WTC11 (cell line): ENCODE measurements at regions not wholly inside any gene's neighbourhood (a gene's known extent, or its start where the extent isn't known, plus 50 kb on each side); places are given as distances from the start of the nearest gene placed in this dataset.

Source experiments
- ATAC-seq: fragments of 200-7000 bp; cut with Tn5 transposase; 2 replicates; pipeline ENCODE4 v1.10.0; 2021; ENCODE audit warnings: mild to moderate bottlenecking, moderate library complexity
- CTCF ChIA-PET: fragments of 300-600 bp; sonication (Branson Sonifier 250); formaldehyde crosslinking; loops from one replicate; lab custom pipeline; 2021; ENCODE audit warnings: antibody characterized with exemption; lab: Charles Lee
- POLR2A ChIA-PET: fragments of 350-600 bp; sonication (Branson Sonifier 250); formaldehyde crosslinking; loops from one replicate; lab custom pipeline; 2021; ENCODE audit warnings: antibody characterized with exemption; lab: Charles Lee
- DNase-seq: peaks from one replicate; pipeline ENCODE4 v3.0.0; 2021; ENCODE audit warnings: low spot score
- H3K27ac Mint-ChIP-seq: 2 replicates; pipeline ENCODE4 v1.8.0; 2021; ENCODE audit warnings: mixed read lengths
- H3K27me3 Mint-ChIP-seq: 2 replicates; pipeline ENCODE4 v1.8.0; 2021; ENCODE audit warnings: low read depth, mild to moderate bottlenecking, moderate library complexity, mixed read lengths
- H3K36me3 Mint-ChIP-seq: 2 replicates; pipeline ENCODE4 v1.8.0; 2021; ENCODE audit warnings: mixed read lengths
- H3K4me1 Mint-ChIP-seq: 2 replicates; pipeline ENCODE4 v1.8.0; 2022; ENCODE audit warnings: mixed read lengths
- H3K4me3 Mint-ChIP-seq: 2 replicates; pipeline ENCODE4 v1.8.0; 2021; ENCODE audit warnings: mild to moderate bottlenecking, moderate library complexity, mixed read lengths
- H3K9me3 Mint-ChIP-seq: 2 replicates; pipeline ENCODE4 v1.8.0; 2021; ENCODE audit warnings: mixed read lengths
- ATF2 ChIP-seq: sonication (generic); formaldehyde crosslinking; IDR thresholded peaks from 2 replicates; pipeline ENCODE4 v1.8.1; 2022; ENCODE audit warnings: low read depth, missing genetic modification reagents, borderline replicate concordance
- CREB1 ChIP-seq: sonication (generic); formaldehyde crosslinking; IDR thresholded peaks from 2 replicates; pipeline ENCODE4 v1.8.0; 2023; ENCODE audit warnings: mild to moderate bottlenecking, missing genetic modification reagents
- CTCF ChIP-seq: fragments of 200-600 bp; IDR thresholded peaks from 2 replicates; pipeline ENCODE4 v1.8.0; 2022; ENCODE audit warnings: antibody characterized with exemption
- E2F1 ChIP-seq: sonication (generic); formaldehyde crosslinking; IDR thresholded peaks from 2 replicates; pipeline ENCODE4 v1.8.0; 2022; ENCODE audit warnings: mild to moderate bottlenecking, missing genetic modification reagents
- FOXP1 ChIP-seq: sonication (generic); formaldehyde crosslinking; IDR thresholded peaks from 2 replicates; pipeline ENCODE4 v1.8.0; 2022; ENCODE audit warnings: missing genetic modification reagents, mild to moderate bottlenecking, moderate library complexity, borderline replicate concordance
- GABPB1 ChIP-seq: sonication (generic); formaldehyde crosslinking; IDR thresholded peaks from 2 replicates; pipeline ENCODE4 v1.8.1; 2023; ENCODE audit warnings: mild to moderate bottlenecking, missing genetic modification reagents
- HMGA2 ChIP-seq: fragments of 250-450 bp; sonication (Bioruptor Pico); IDR thresholded peaks from 2 replicates; pipeline ENCODE4 v1.4.0; 2021; ENCODE audit warnings: mild to moderate bottlenecking, moderate library complexity
- IRF2 ChIP-seq: sonication (generic); formaldehyde crosslinking; IDR thresholded peaks from 2 replicates; pipeline ENCODE4 v1.8.0; 2022; ENCODE audit warnings: low read depth, missing genetic modification reagents, borderline replicate concordance
- JAZF1 ChIP-seq: fragments of 250-450 bp; sonication (Bioruptor Pico); IDR thresholded peaks from 2 replicates; pipeline ENCODE4 v1.9.0; 2021; ENCODE audit warnings: moderate library complexity, mild to moderate bottlenecking, inconsistent platforms
- MXD4 ChIP-seq: fragments of 250-450 bp; sonication (Bioruptor Pico); IDR thresholded peaks from 2 replicates; pipeline ENCODE4 v1.8.0; 2021; ENCODE audit warnings: mild to moderate bottlenecking, moderate library complexity, borderline replicate concordance
- NR2C2 ChIP-seq: sonication (generic); formaldehyde crosslinking; IDR thresholded peaks from 2 replicates; pipeline ENCODE4 v1.8.0; 2022; ENCODE audit warnings: mild to moderate bottlenecking, missing genetic modification reagents
- RELA ChIP-seq: sonication (generic); formaldehyde crosslinking; IDR thresholded peaks from 2 replicates; pipeline ENCODE4 v1.8.1; 2022; ENCODE audit warnings: missing genetic modification reagents, mild to moderate bottlenecking, borderline replicate concordance
- SMAD3 ChIP-seq: sonication (generic); formaldehyde crosslinking; IDR thresholded peaks from 2 replicates; pipeline ENCODE4 v1.8.0; 2022; ENCODE audit warnings: missing genetic modification reagents, mild to moderate bottlenecking, borderline replicate concordance
- SP1 ChIP-seq: sonication (generic); formaldehyde crosslinking; conservative IDR thresholded peaks from 2 replicates; pipeline ENCODE4 v1.8.1; 2022; ENCODE audit warnings: missing genetic modification reagents
- STAT6 ChIP-seq: sonication (generic); formaldehyde crosslinking; conservative IDR thresholded peaks from 2 replicates; pipeline ENCODE4 v1.8.1; 2023; ENCODE audit warnings: mild to moderate bottlenecking, low read depth, missing genetic modification reagents, moderate library complexity
- ZBTB43 ChIP-seq: sonication (generic); formaldehyde crosslinking; IDR thresholded peaks from 2 replicates; pipeline ENCODE4 v1.8.1; 2023; ENCODE audit warnings: mild to moderate bottlenecking, missing genetic modification reagents
- ZNF121 ChIP-seq: sonication (generic); formaldehyde crosslinking; IDR thresholded peaks from 2 replicates; pipeline ENCODE4 v1.8.0; 2023; ENCODE audit warnings: missing genetic modification reagents
- ZNF317 ChIP-seq: sonication (generic); formaldehyde crosslinking; IDR thresholded peaks from 2 replicates; pipeline ENCODE4 v1.8.1; 2023; ENCODE audit warnings: low read depth, mild to moderate bottlenecking, moderate library complexity, missing genetic modification reagents, borderline replicate concordance
- ZNF416 ChIP-seq: fragments of 250-450 bp; sonication (Bioruptor Pico); IDR thresholded peaks from 2 replicates; pipeline ENCODE4 v1.9.0; 2021; ENCODE audit warnings: mild to moderate bottlenecking, inconsistent platforms
- ZSCAN18 ChIP-seq: fragments of 250-450 bp; sonication (Bioruptor Pico); IDR thresholded peaks from 2 replicates; pipeline ENCODE4 v2.1.2; 2022; ENCODE audit warnings: mild to moderate bottlenecking, moderate library complexity

- peaks cover 6% of the 10 kb centered on the region; the same call in 1 of the 2 replicates for H3K9me3 Mint-ChIP-seq
- no peak overlapping the region for H3K4me3 Mint-ChIP-seq
Measured at GRCh38 chr6:6707143-6707542, 118.6 kb downstream of the LY86 start.

GRCh38 chr6:6709106-6709505 lies 120.6 kb downstream of the LY86 start:
- POLR2A ChIA-PET, result no interaction called here
- Mint-ChIP-seq H3K4me3 (no peak overlapping the region), H3K36me3 (no peaks in the 10 kb centered on the region), H3K4me1 (peaks cover 24% of the 10 kb centered on the region), H3K27me3 (no peaks in the 10 kb centered on the region; the same call in 1 of the 2 replicates), H3K27ac (no peak overlapping the region), H3K9me3 (peaks cover 6% of the 10 kb centered on the region; the same call in 1 of the 2 replicates)
- CTCF ChIA-PET, result no interaction called here
- no peak for DNase-seq
- no peak for ATAC-seq
- TF ChIP-seq SP1, result no peak
- no peak for TF ChIP-seq ZNF121 (CRISPR knock-in tag)
- no peak for TF ChIP-seq ZNF317 (CRISPR knock-in tag)
- no peak for TF ChIP-seq MXD4 (CRISPR knock-in tag)
- TF ChIP-seq RELA (CRISPR knock-in tag), result no peak
- TF ChIP-seq CTCF, result no peak
- TF ChIP-seq HMGA2 (CRISPR knock-in tag), result no peak
- no peak for TF ChIP-seq JAZF1 (CRISPR knock-in tag)
- TF ChIP-seq CREB1 (CRISPR knock-in tag), result no peak
- TF ChIP-seq FOXP1 (CRISPR knock-in tag), result no peak
- no peak for TF ChIP-seq SMAD3 (CRISPR knock-in tag)
- TF ChIP-seq STAT6 (CRISPR knock-in tag), result no peak

More at GRCh38 chr6:6707143-6707542, 118.6 kb downstream of the LY86 start:
- TF ChIP-seq GABPB1 (CRISPR knock-in tag) (no peak), MXD4 (CRISPR knock-in tag) (no peak), ZNF416 (CRISPR knock-in tag) (no peak), NR2C2 (CRISPR knock-in tag) (no peak), HMGA2 (CRISPR knock-in tag) (no peak), JAZF1 (CRISPR knock-in tag) (no peak), ZBTB43 (no peak), E2F1 (CRISPR knock-in tag) (no peak), SP1 (no peak), ATF2 (CRISPR knock-in tag) (no peak), ZSCAN18 (no peak), IRF2 (CRISPR knock-in tag) (no peak)
- ATAC-seq, result no peak
- DNase-seq, result no peak
- POLR2A ChIA-PET, result no interaction called here
- CTCF ChIA-PET, result no interaction called here
- peaks cover 8% of the 10 kb centered on the region for H3K4me1 Mint-ChIP-seq
- H3K27me3 Mint-ChIP-seq, result no peaks in the 10 kb centered on the region; the same call in 1 of the 2 replicates
- H3K36me3 Mint-ChIP-seq, result no peaks in the 10 kb centered on the region
- H3K27ac Mint-ChIP-seq, result no peak overlapping the region
